Muscle of leg (tissue), 3 donors: ENCODE measurements at regions not wholly inside any gene's neighbourhood (a gene's known extent, or its start where the extent isn't known, plus 50 kb on each side); places are given as distances from the start of the nearest gene placed in this dataset.

ENCODE experiments used
- DNase-seq: peaks from one replicate; pipeline ENCODE4 v3.0.0; 2013
- H3K27ac ChIP-seq: one replicate; pipeline ENCODE4 v1.5.1; 2013; ENCODE audit warnings: mild to moderate bottlenecking, low read length, control low read depth
- H3K27me3 ChIP-seq: one replicate; pipeline ENCODE4 v1.6.1; 2013; ENCODE audit warnings: low read length; ENCODE audit not compliant: control insufficient read depth, insufficient read depth
- H3K36me3 ChIP-seq: one replicate; pipeline ENCODE4 v1.6.1; 2013; ENCODE audit warnings: low read length; ENCODE audit not compliant: control insufficient read depth, insufficient read depth
- H3K4me1 ChIP-seq: one replicate; pipeline ENCODE4 v1.6.1; 2013; ENCODE audit warnings: low read length; ENCODE audit not compliant: control insufficient read depth, insufficient read depth
- H3K4me3 ChIP-seq: one replicate; pipeline ENCODE4 v1.5.1; 2013; ENCODE audit warnings: low read length, control low read depth
- H3K9me3 ChIP-seq: replicated peaks from 2 replicates; pipeline ENCODE4 v1.6.1; 2013; ENCODE audit warnings: low read depth, low read length; ENCODE audit not compliant: control insufficient read depth
- WGBS: methylation state at CpG from one replicate; pipeline ENCODE4 v1.1.5; 2013; ENCODE audit warnings: missing lambda C conversion rate; ENCODE audit not compliant: insufficient coverage; 5-methylcytosine and 5-hydroxymethylcytosine counted together

- no peaks in the 10 kb centered on the region for H3K27me3 ChIP-seq
- H3K9me3 ChIP-seq = no peaks in the 10 kb centered on the region
- H3K27ac ChIP-seq = no peak overlapping the region
- no peaks in the 10 kb centered on the region for H3K36me3 ChIP-seq
- DNase-seq = no peak
- no peaks in the 10 kb centered on the region for H3K4me1 ChIP-seq
- H3K4me3 ChIP-seq = no peak overlapping the region
- WGBS = no CpG with 5 or more reads among the region's 3 CpGs
Measured at GRCh38 chr4:171035909-171036308, 777.3 kb upstream of the GALNTL6 start.

DNA sequence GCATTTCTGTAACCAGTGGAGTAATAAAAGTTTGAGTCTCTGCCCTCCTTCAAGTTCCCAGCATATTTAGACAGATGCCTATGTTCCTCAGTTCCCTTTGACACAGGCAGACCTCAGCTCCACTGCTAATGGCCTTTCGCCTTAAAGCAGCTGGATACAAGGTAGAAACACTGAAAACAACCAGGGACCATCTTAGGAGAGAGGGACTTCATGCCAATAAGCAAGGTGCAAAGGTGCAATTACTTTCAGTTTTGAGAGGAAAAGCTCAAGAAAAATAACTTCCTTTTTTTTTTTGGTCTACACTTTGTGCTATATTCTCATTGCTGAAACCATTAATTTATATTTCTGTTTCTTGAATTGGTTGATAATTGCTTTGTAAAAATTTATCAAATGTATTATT is 781.9 kb upstream of the GALNTL6 start:
- Histone ChIP-seq H3K36me3 (no peaks in the 10 kb centered on the region), H3K27ac (no peak overlapping the region), H3K27me3 (no peaks in the 10 kb centered on the region), H3K9me3 (no peaks in the 10 kb centered on the region), H3K4me3 (no peak overlapping the region), H3K4me1 (no peaks in the 10 kb centered on the region)
- WGBS = no CpG with 5 or more reads among the region's 1 CpG
- DNase-seq = no peak

- H3K27ac ChIP-seq = no peak overlapping the region
- H3K27me3 ChIP-seq = no peaks in the 10 kb centered on the region
- no peaks in the 10 kb centered on the region for H3K36me3 ChIP-seq
- no peaks in the 10 kb centered on the region for H3K9me3 ChIP-seq
- no peak for DNase-seq
- no peaks in the 10 kb centered on the region for H3K4me1 ChIP-seq
- no peak overlapping the region for H3K4me3 ChIP-seq
- no CpG with 5 or more reads among the region's 2 CpGs for WGBS
Measured at GRCh38 chr4:171025776-171026175, 787.4 kb upstream of the GALNTL6 start.

- no peak overlapping the region for H3K27ac ChIP-seq
- H3K36me3 ChIP-seq = no peaks in the 10 kb centered on the region
- no peaks in the 10 kb centered on the region for H3K27me3 ChIP-seq
- no peak for DNase-seq
- H3K4me3 ChIP-seq = no peak overlapping the region
- H3K4me1 ChIP-seq = no peaks in the 10 kb centered on the region
- no CpG with 5 or more reads among the region's 2 CpGs for WGBS
- H3K9me3 ChIP-seq = no peaks in the 10 kb centered on the region
Measured at GRCh38 chr4:171025343-171025742, 787.9 kb upstream of the GALNTL6 start.

GRCh38 chr4:171024720-171025303 is 788.4 kb upstream of the GALNTL6 start:
- H3K4me1 ChIP-seq = no peaks in the 10 kb centered on the region
- H3K9me3 ChIP-seq = no peaks in the 10 kb centered on the region
- no peak for DNase-seq
- H3K27me3 ChIP-seq = no peaks in the 10 kb centered on the region
- H3K4me3 ChIP-seq = no peak overlapping the region
- H3K36me3 ChIP-seq = no peaks in the 10 kb centered on the region
- no peak overlapping the region for H3K27ac ChIP-seq
- 60% methylated on average over 1 of the region's 4 CpGs for WGBS

DNA sequence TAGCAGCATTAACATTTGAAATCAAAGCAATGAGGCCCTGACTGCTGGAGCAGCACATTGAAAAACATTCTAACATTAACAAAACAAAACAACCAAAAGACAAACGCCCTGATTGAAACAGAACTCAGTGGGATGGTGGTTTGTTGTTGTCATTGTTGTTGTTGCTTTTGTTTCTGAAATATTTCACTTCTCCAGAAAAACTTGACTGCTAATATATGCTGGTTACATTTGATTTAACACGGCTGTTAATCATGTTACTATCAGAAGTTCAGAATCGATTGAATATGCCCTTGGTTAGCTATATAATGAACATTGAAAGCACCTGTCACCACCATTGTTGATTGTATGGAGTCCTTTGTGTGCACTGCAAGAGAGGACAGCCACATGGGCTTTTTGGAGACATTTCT is 790.4 kb upstream of the GALNTL6 start:
- H3K4me1 ChIP-seq = no peaks in the 10 kb centered on the region
- no peaks in the 10 kb centered on the region for H3K9me3 ChIP-seq
- H3K27me3 ChIP-seq = no peaks in the 10 kb centered on the region
- WGBS = no CpG with 5 or more reads among the region's 3 CpGs
- no peak overlapping the region for H3K27ac ChIP-seq
- H3K4me3 ChIP-seq = no peak overlapping the region
- no peak for DNase-seq
- H3K36me3 ChIP-seq = no peaks in the 10 kb centered on the region

DNA sequence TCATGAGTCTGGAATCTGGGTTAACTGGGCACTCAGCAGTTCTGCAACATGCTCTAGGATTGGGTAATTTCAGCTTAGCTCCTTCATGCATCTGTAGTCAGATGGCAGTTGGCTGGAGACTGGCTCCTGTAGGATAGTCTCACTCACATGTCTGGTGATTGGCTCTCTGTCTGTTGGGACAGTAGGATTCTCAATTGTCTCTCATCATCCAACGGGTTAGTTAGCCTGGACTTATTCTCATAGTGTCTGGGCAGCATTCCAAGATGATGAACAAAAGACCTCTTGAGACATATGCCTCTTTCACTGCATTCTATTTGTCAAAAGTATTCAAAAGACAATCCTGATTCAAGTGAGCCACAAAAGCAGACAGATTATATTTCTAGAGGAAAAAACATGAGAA is 795.6 kb upstream of the GALNTL6 start:
- Histone ChIP-seq H3K27me3 (no peaks in the 10 kb centered on the region), H3K4me3 (no peak overlapping the region), H3K36me3 (no peaks in the 10 kb centered on the region), H3K9me3 (no peaks in the 10 kb centered on the region), H3K4me1 (no peaks in the 10 kb centered on the region), H3K27ac (no peak overlapping the region)
- DNase-seq = peak; percentile 18
- WGBS = no CpG with 5 or more reads among the region's 1 CpG

GRCh38 chr4:171016145-171016544 is 797.1 kb upstream of the GALNTL6 start:
- no peaks in the 10 kb centered on the region for H3K9me3 ChIP-seq
- no peak for DNase-seq

DNA sequence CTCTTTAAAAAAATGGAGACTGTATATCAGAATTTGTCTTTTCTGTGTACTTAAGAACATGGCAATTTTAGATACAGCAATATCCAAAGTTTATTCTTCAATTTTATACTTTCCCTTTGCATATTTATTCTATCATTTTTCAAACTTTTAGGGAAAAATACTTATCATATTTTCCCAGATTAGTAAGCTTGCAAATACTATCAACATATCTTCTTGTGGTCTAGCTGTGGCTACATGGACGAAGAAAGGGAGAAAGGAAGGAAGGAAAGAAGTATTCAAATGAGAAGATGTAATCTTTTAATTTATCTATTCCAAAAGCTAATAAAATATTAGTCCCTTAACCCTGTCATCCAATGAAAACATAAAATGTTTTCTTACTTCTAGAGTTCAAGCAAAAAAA is 797.8 kb upstream of the GALNTL6 start:
- no peaks in the 10 kb centered on the region for H3K27me3 ChIP-seq
- H3K4me3 ChIP-seq = no peak overlapping the region
- DNase-seq = no peak
- H3K9me3 ChIP-seq = no peaks in the 10 kb centered on the region
- no peak overlapping the region for H3K27ac ChIP-seq
- WGBS = no CpG with 5 or more reads among the region's 1 CpG
- no peaks in the 10 kb centered on the region for H3K36me3 ChIP-seq
- no peaks in the 10 kb centered on the region for H3K4me1 ChIP-seq

More at GRCh38 chr4:171016145-171016544, 797.1 kb upstream of the GALNTL6 start:
- H3K36me3 ChIP-seq = no peaks in the 10 kb centered on the region
- WGBS = no CpG with 5 or more reads among the region's 2 CpGs
- no peaks in the 10 kb centered on the region for H3K4me1 ChIP-seq
- H3K4me3 ChIP-seq = no peak overlapping the region
- H3K27ac ChIP-seq = no peak overlapping the region
- no peaks in the 10 kb centered on the region for H3K27me3 ChIP-seq

DNA sequence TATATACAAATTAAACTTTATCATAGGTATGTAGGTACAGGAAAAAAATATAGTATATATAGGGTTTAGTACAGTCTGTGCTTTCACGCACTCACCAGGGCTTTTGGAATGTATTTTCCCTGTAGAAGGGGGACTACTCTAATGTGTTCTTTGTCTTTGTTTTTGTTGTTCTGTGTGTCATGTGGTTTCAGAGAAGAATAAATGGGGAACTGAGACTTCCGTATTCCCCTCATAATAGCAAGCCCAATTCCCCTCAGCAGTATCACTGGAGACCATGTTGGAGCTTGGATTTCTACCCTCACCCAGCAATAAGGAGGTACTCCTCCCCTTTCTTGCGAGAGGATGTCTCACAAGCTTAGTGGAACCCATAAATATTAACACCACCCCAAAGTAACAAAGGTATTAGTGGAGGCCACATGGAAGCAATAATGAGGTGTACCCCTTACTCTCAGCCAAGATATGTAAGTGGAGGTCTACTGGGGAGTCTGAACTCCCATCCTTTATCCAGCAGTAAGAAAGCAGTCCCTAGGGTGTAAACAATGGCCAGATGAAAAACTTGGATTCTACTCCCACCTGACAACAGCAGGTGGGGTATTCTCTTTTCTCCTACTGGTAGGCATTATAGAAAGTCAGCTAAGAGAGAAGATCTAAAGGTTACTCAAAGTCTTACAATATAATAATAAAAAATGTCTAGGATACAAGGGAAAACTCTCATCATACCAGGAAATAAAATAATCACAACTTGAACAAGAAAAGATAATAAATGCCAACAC is 805.4 kb upstream of the GALNTL6 start:
- H3K4me1 ChIP-seq = no peaks in the 10 kb centered on the region
- H3K4me3 ChIP-seq = no peak overlapping the region
- DNase-seq = no peak
- no peak overlapping the region for H3K27ac ChIP-seq
- WGBS = 100% methylated on average over 1 of the region's 3 CpGs
- no peaks in the 10 kb centered on the region for H3K36me3 ChIP-seq
- no peaks in the 10 kb centered on the region for H3K27me3 ChIP-seq
- H3K9me3 ChIP-seq = no peaks in the 10 kb centered on the region
